IMR-90 (cell line): ENCODE measurements at regions not wholly inside any gene's neighbourhood (a gene's known extent, or its start where the extent isn't known, plus 50 kb on each side); places are given as distances from the start of the nearest gene placed in this dataset.

Experiments used
- ATAC-seq: fragments of 200-7000 bp; cut with Tn5 transposase; 2 replicates; pipeline ENCODE4 v1.9.1; 2020; ENCODE audit warnings: low read depth, mild to moderate bottlenecking, moderate library complexity
- BruUV-seq: library from RNA; stranded (reverse); fragments of 400-500 nt; replicated peaks from 2 replicates; lab custom pipeline; 2021; lab: Mats Ljungman, UMichigan
- CTCF ChIA-PET: fragments of 300-600 bp; formaldehyde crosslinking; extraction: SDS; loops from one replicate; lab custom pipeline; 2021; ENCODE audit warnings: antibody characterized with exemption; lab: Yijun Ruan, JAX
- POLR2A ChIA-PET: fragments of 300-600 bp; sonication (Branson Sonifier 250); formaldehyde crosslinking; loops from one replicate; lab custom pipeline; 2022; ENCODE audit warnings: antibody characterized with exemption; ENCODE audit not compliant: unreplicated experiment; lab: Charles Lee
- DNase-seq: peaks from one replicate; pipeline ENCODE4 v3.0.0; 2013
- H2AFZ ChIP-seq: replicated peaks from 2 replicates; pipeline ENCODE3; 2013; ENCODE audit warnings: low read length, mild to moderate bottlenecking; ENCODE audit not compliant: poor library complexity
- H2AK5ac ChIP-seq: 2 replicates; pipeline ENCODE4 v1.6.1; 2013; ENCODE audit warnings: low read depth, low read length, inconsistent platforms
- H2AK9ac ChIP-seq: replicated peaks from 2 replicates; pipeline ENCODE3; 2013; ENCODE audit warnings: mild to moderate bottlenecking, low read depth, low read length, moderate library complexity; ENCODE audit not compliant: poor library complexity
- H2BK120ac ChIP-seq: 2 replicates; pipeline ENCODE4 v1.6.1; 2013; ENCODE audit warnings: low read depth, low read length, inconsistent platforms
- H2BK15ac ChIP-seq: 3 replicates; pipeline ENCODE4 v1.6.1; 2013; ENCODE audit warnings: low read depth, low read length, inconsistent platforms
- H2BK20ac ChIP-seq: 2 replicates; pipeline ENCODE4 v1.6.1; 2013; ENCODE audit warnings: low read depth, mild to moderate bottlenecking, inconsistent platforms, low read length, moderate library complexity
- H2BK5ac ChIP-seq: 2 replicates; pipeline ENCODE4 v1.6.1; 2013; ENCODE audit warnings: mild to moderate bottlenecking, low read depth, low read length, inconsistent platforms; ENCODE audit not compliant: poor library complexity, severe bottlenecking
- H3K14ac ChIP-seq: replicated peaks from 2 replicates; pipeline ENCODE4 v1.6.1; 2013; ENCODE audit warnings: low read depth, low read length, inconsistent platforms
- H3K18ac ChIP-seq: 2 replicates; pipeline ENCODE4 v1.6.1; 2013; ENCODE audit warnings: low read depth, low read length, control low read depth
- H3K23ac ChIP-seq: 2 replicates; pipeline ENCODE4 v1.6.1; 2013; ENCODE audit warnings: low read depth, low read length, inconsistent platforms
- H3K27ac ChIP-seq: 2 replicates; pipeline ENCODE4 v1.5.1; 2013; ENCODE audit warnings: mild to moderate bottlenecking, control low read depth, low read length; ENCODE audit not compliant: insufficient read depth
- H3K27me3 ChIP-seq: 2 replicates; pipeline ENCODE4 v1.6.1; 2013; ENCODE audit warnings: low read length; ENCODE audit not compliant: control insufficient read depth, insufficient read depth
- H3K36me3 ChIP-seq: 2 replicates; pipeline ENCODE4 v1.6.1; 2013; ENCODE audit warnings: low read length, mixed read lengths; ENCODE audit not compliant: control insufficient read depth, insufficient read depth
- H3K4ac ChIP-seq: 2 replicates; pipeline ENCODE4 v1.6.1; 2013; ENCODE audit warnings: low read depth, low read length, inconsistent platforms
- H3K4me1 ChIP-seq: 2 replicates; pipeline ENCODE4 v1.6.1; 2013; ENCODE audit warnings: low read length, mixed read lengths; ENCODE audit not compliant: control insufficient read depth, insufficient read depth
- H3K4me2 ChIP-seq: 2 replicates; pipeline ENCODE4 v1.6.1; 2013; ENCODE audit warnings: low read depth, mild to moderate bottlenecking, control low read depth, low read length, moderate library complexity
- H3K4me3 ChIP-seq: 2 replicates; pipeline ENCODE4 v1.5.1; 2013; ENCODE audit warnings: low read depth, mild to moderate bottlenecking, control low read depth, low read length, moderate library complexity; ENCODE audit not compliant: insufficient read depth
- H3K56ac ChIP-seq: 2 replicates; pipeline ENCODE4 v1.6.1; 2013; ENCODE audit warnings: low read length, inconsistent platforms; ENCODE audit not compliant: insufficient read depth; ENCODE audit errors: extremely low read depth
- H3K79me1 ChIP-seq, 2 experiments: 2 replicates each; pipeline ENCODE4 v1.6.1; 2013; ENCODE audit warnings: low read length in 2 of 2, inconsistent platforms in 1 of 2, low read depth in 1 of 2
- H3K9ac ChIP-seq: 2 replicates; pipeline ENCODE4 v1.6.1; 2013; ENCODE audit warnings: low read depth, low read length, control low read depth
- H3K9me1 ChIP-seq: 2 replicates; pipeline ENCODE4 v1.6.1; 2013; ENCODE audit warnings: low read length, inconsistent platforms; ENCODE audit not compliant: insufficient read depth
- H3K9me3 ChIP-seq: 2 replicates; pipeline ENCODE4 v1.6.1; 2013; ENCODE audit warnings: low read length; ENCODE audit not compliant: control insufficient read depth, insufficient read depth
- H4K20me1 ChIP-seq: 2 replicates; pipeline ENCODE4 v1.6.1; 2013; ENCODE audit warnings: low read length, inconsistent platforms; ENCODE audit not compliant: insufficient read depth
- H4K5ac ChIP-seq: 2 replicates; pipeline ENCODE4 v1.6.1; 2013; ENCODE audit warnings: mild to moderate bottlenecking, low read depth, low read length, control low read depth
- H4K8ac ChIP-seq, 2 experiments: 2 replicates each; pipeline ENCODE4 v1.6.1; 2013; ENCODE audit warnings: low read depth in 2 of 2, low read length in 2 of 2, control low read depth in 1 of 2, inconsistent platforms in 1 of 2
- H4K91ac ChIP-seq: 2 replicates; pipeline ENCODE4 v1.6.1; 2013; ENCODE audit warnings: low read depth, low read length, inconsistent platforms; ENCODE audit not compliant: insufficient read depth
- NFE2L2 ChIP-seq: fragments of 150-350 bp; IDR thresholded peaks from 2 replicates; pipeline ENCODE4 v1.6.1; 2016; ENCODE audit warnings: low read depth, mild to moderate bottlenecking, low read length
- POLR2A ChIP-seq: IDR thresholded peaks from 2 replicates; pipeline ENCODE4 v1.6.1; 2012; ENCODE audit warnings: mild to moderate bottlenecking, low read depth, low read length
- RAD21 ChIP-seq: IDR thresholded peaks from 2 replicates; pipeline ENCODE4 v1.6.1; 2012; ENCODE audit warnings: low read length, improper control_type of control experiment
- SMC3 ChIP-seq: fragments of 150-350 bp; IDR thresholded peaks from 2 replicates; pipeline ENCODE4 v1.6.1; 2016; ENCODE audit warnings: low read depth, mild to moderate bottlenecking, antibody characterized with exemption, low read length, moderate library complexity
- whole genome bisulfite sequencing, 2 experiments: methylation state at CpG; one replicate each; pipeline versions ENCODE4 v1.1.5 to v1.1.7; 2013; ENCODE audit warnings: missing lambda C conversion rate in 2 of 2; ENCODE audit not compliant: insufficient read length in 1 of 2; ENCODE audit errors: extremely low coverage in 2 of 2; 5-methylcytosine and 5-hydroxymethylcytosine counted together
- dilution Hi-C: fragments of 300-500 bp; cut with HindIII; formaldehyde crosslinking; loops from one replicate; pipeline ENCODE4 v1.14.3; 2018; ENCODE audit warnings: low sequenced_read_pairs; ENCODE audit not compliant: unreplicated experiment
- in situ Hi-C: fragments of 300-500 bp; cut with MboI; formaldehyde crosslinking; loops from 3 replicates; pipeline ENCODE4 v1.14.3; 2019; ENCODE audit warnings: low sequenced_read_pairs, inconsistent platforms, mixed read lengths
- intact Hi-C: fragments of 100-400 bp; cut with micrococcal nuclease; formaldehyde crosslinking; loops from 2 replicates; pipeline ENCODE4 v1.10.0; 2022
- TF ChIP-seq, protein P1 (sequence below): conservative IDR thresholded peaks from 2 replicates; pipeline ENCODE4 v1.5.1; 2012; ENCODE audit warnings: mild to moderate bottlenecking, low read depth, low read length, improper control_type of control experiment
- TF ChIP-seq, protein P2 (sequence below): fragments of 150-350 bp; IDR thresholded peaks from 2 replicates; pipeline ENCODE4 v1.6.1; 2016; ENCODE audit warnings: low read depth, mild to moderate bottlenecking, low read length, moderate library complexity, borderline replicate concordance

DNA sequence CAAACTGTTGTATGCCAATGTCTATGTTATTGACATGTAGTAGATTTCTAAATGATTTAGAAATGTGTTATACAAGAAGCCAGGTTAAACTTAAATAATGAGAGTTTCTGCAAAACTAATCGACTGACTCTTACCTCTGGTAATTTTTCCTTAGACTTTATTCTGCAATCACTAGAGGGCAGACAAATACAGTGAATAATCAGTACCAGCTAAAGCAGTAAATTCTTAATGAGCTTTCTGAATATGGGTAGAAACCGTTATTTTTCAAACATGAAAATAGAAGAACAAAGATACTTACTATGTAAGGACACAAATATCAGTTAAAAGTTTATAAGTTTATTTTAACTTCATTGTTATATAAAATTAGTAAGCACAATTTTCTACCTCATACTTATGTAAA is 97.9 kb upstream of the RGS1 start:
- Histone ChIP-seq H4K91ac (no peak overlapping the region), H3K27me3 (no peaks in the 10 kb centered on the region), H2BK15ac (no peak overlapping the region), H2BK5ac (no peak overlapping the region), H3K9ac (no peak overlapping the region), H4K5ac (no peak overlapping the region), H3K4me2 (no peak overlapping the region), H4K8ac (no peak overlapping the region), H3K4me1 (no peaks in the 10 kb centered on the region), H3K4ac (no peak overlapping the region), H3K56ac (no peak overlapping the region), H3K23ac (no peak overlapping the region), H3K27ac (no peak overlapping the region), H3K18ac (no peak overlapping the region), H3K14ac (no peak overlapping the region), H4K20me1 (no peaks in the 10 kb centered on the region), H3K36me3 (no peaks in the 10 kb centered on the region), H3K9me3 (no peaks in the 10 kb centered on the region; the same call in 1 of the 2 replicates), H2BK120ac (no peak overlapping the region), H2AK5ac (no peak overlapping the region), H3K9me1 (no peaks in the 10 kb centered on the region), H2AK9ac (no peak overlapping the region), H2BK20ac (no peak overlapping the region), H3K79me1 (no peaks in the 10 kb centered on the region), H3K4me3 (no peak overlapping the region), H2AFZ (no peak overlapping the region)
- BruUV-seq: no TSS peak
- intact Hi-C loops: loop anchor here (1.0 kb wide), 2 partner anchors 103 to 133 kb away; no protein-coding TSS in a partner anchor
- peak; percentile 87 for ATAC-seq
- in situ Hi-C loops: loop anchor here (10.0 kb wide), 2 partner anchors 107 to 637 kb away; no protein-coding TSS in a partner anchor
- CTCF ChIA-PET: interaction anchor here (0.8 to 1.5 kb wide), 8 partner anchors 67 to 333 kb away, joined by 3 to 11 read pairs (median 4); no protein-coding TSS in a partner anchor
- TF ChIP-seq NFE2L2 (no peak), POLR2A (0 out of 2 replicates have a peak, but pooled peaks have one; percentile 32), RAD21 (peak; percentile 90), SMC3 (peak; percentile 96)
- TF ChIP-seq, protein P1, sequence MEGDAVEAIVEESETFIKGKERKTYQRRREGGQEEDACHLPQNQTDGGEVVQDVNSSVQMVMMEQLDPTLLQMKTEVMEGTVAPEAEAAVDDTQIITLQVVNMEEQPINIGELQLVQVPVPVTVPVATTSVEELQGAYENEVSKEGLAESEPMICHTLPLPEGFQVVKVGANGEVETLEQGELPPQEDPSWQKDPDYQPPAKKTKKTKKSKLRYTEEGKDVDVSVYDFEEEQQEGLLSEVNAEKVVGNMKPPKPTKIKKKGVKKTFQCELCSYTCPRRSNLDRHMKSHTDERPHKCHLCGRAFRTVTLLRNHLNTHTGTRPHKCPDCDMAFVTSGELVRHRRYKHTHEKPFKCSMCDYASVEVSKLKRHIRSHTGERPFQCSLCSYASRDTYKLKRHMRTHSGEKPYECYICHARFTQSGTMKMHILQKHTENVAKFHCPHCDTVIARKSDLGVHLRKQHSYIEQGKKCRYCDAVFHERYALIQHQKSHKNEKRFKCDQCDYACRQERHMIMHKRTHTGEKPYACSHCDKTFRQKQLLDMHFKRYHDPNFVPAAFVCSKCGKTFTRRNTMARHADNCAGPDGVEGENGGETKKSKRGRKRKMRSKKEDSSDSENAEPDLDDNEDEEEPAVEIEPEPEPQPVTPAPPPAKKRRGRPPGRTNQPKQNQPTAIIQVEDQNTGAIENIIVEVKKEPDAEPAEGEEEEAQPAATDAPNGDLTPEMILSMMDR: peak; percentile 77
- TF ChIP-seq, protein P2, sequence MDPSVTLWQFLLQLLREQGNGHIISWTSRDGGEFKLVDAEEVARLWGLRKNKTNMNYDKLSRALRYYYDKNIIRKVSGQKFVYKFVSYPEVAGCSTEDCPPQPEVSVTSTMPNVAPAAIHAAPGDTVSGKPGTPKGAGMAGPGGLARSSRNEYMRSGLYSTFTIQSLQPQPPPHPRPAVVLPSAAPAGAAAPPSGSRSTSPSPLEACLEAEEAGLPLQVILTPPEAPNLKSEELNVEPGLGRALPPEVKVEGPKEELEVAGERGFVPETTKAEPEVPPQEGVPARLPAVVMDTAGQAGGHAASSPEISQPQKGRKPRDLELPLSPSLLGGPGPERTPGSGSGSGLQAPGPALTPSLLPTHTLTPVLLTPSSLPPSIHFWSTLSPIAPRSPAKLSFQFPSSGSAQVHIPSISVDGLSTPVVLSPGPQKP: no peak
- POLR2A ChIA-PET: interaction anchor here (1.2 kb wide), 1 partner anchor 330 kb away, joined by 4 read pairs; no protein-coding TSS in a partner anchor
- WGBS, 2 experiments: no CpG with 5 or more reads among the region's 2 CpGs
- peak; percentile 63 for DNase-seq
- dilution Hi-C loops: loop anchor here (25.0 kb wide), 1 partner anchor 535 kb away; no protein-coding TSS in a partner anchor
